ENCODE measurements at regions not wholly inside any gene's neighbourhood (a gene's known extent, or its start where the extent isn't known, plus 50 kb on each side); places are given as distances from the start of the nearest gene placed in this dataset.

- POLR2A ChIA-PET: no interaction called here
- CTCF ChIA-PET: interaction anchor here (1.0 kb wide), 1 partner anchor 11 kb away, joined by 3 read pairs; no protein-coding TSS in a partner anchor
- TF ChIP-seq CTCF (IDR thresholded peaks at IDR 0.05; ENCODE audit: insufficient read depth, low read depth, low read length): no peak
- no peak overlapping the region for H3K4me3 ChIP-seq (ENCODE audit: low read depth, low read length)
- no peak for DNase-seq (ENCODE audit: low read depth)
- H3K36me3 ChIP-seq (ENCODE audit: control insufficient read depth, insufficient read depth, low read length): no peaks in the 10 kb centered on the region
- no peaks in the 10 kb centered on the region for H3K27me3 ChIP-seq (ENCODE audit: control insufficient read depth, insufficient read depth, low read length)
Observed at GRCh38 chr6:113735491-113735890, 121.7 kb upstream of the MARCKS start.

- Histone ChIP-seq H3K27me3 (ENCODE audit: control insufficient read depth, insufficient read depth, low read length) (no peaks in the 10 kb centered on the region), H3K36me3 (ENCODE audit: control insufficient read depth, insufficient read depth, low read length) (no peaks in the 10 kb centered on the region), H3K4me3 (ENCODE audit: low read depth, low read length) (no peak overlapping the region)
- no peak for TF ChIP-seq CTCF (IDR thresholded peaks at IDR 0.05; ENCODE audit: insufficient read depth, low read depth, low read length)
- ChIA-PET POLR2A (no interaction called here), CTCF (no interaction called here)
- no peak for DNase-seq (ENCODE audit: low read depth)
Observed at GRCh38 chr6:113736978-113737377, 120.2 kb upstream of the MARCKS start.

- DNase-seq (ENCODE audit: low read depth): no peak
- ChIA-PET POLR2A (no interaction called here), CTCF (no interaction called here)
- H3K27me3 ChIP-seq (ENCODE audit: control insufficient read depth, insufficient read depth, low read length): no peaks in the 10 kb centered on the region
- TF ChIP-seq CTCF (IDR thresholded peaks at IDR 0.05; ENCODE audit: insufficient read depth, low read depth, low read length): no peak
- H3K4me3 ChIP-seq (ENCODE audit: low read depth, low read length): no peak overlapping the region
- no peaks in the 10 kb centered on the region for H3K36me3 ChIP-seq (ENCODE audit: control insufficient read depth, insufficient read depth, low read length)
Observed at GRCh38 chr6:113739041-113739655, 118.0 kb upstream of the MARCKS start.

GRCh38 chr6:113741651-113742050 is 115.5 kb upstream of the MARCKS start:
- no peaks in the 10 kb centered on the region for H3K36me3 ChIP-seq (ENCODE audit: control insufficient read depth, insufficient read depth, low read length)
- ChIA-PET CTCF (interaction anchor here (1.0 kb wide), 1 partner anchor 10 kb away, joined by 3 read pairs; no protein-coding TSS in a partner anchor), POLR2A (no interaction called here)
- H3K27me3 ChIP-seq (ENCODE audit: control insufficient read depth, insufficient read depth, low read length): no peaks in the 10 kb centered on the region
- no peak for DNase-seq (ENCODE audit: low read depth)
- TF ChIP-seq CTCF (IDR thresholded peaks at IDR 0.05; ENCODE audit: insufficient read depth, low read depth, low read length): no peak
- no peak overlapping the region for H3K4me3 ChIP-seq (ENCODE audit: low read depth, low read length)

GRCh38 chr6:113742342-113742741 is 114.8 kb upstream of the MARCKS start:
- ChIA-PET POLR2A (no interaction called here), CTCF (interaction anchor here (1.0 kb wide), 1 partner anchor 10 kb away, joined by 3 read pairs; no protein-coding TSS in a partner anchor)
- Histone ChIP-seq H3K4me3 (ENCODE audit: low read depth, low read length) (no peak overlapping the region), H3K27me3 (ENCODE audit: control insufficient read depth, insufficient read depth, low read length) (no peaks in the 10 kb centered on the region), H3K36me3 (ENCODE audit: control insufficient read depth, insufficient read depth, low read length) (no peaks in the 10 kb centered on the region)
- no peak for DNase-seq (ENCODE audit: low read depth)
- no peak for TF ChIP-seq CTCF (IDR thresholded peaks at IDR 0.05; ENCODE audit: insufficient read depth, low read depth, low read length)

Data from BJ (cell line).